ENCODE measurements at regions not wholly inside any gene's neighbourhood (a gene's known extent, or its start where the extent isn't known, plus 50 kb on each side); places are given as distances from the start of the nearest gene placed in this dataset.

GRCh38 chr22:27695925-27696324 is 105.6 kb downstream of the MN1 start:
- TF ChIP-seq EZH2 (IDR thresholded peaks at IDR 0.05; ENCODE audit: low read length) (no peak), CTCF (optimal IDR thresholded peaks at IDR 0.05 in 1 of 3, IDR thresholded peaks at IDR 0.05 in 1 of 3, conservative IDR thresholded peaks at IDR 0.05 in 1 of 3; ENCODE audit: extremely low read depth in 1 of 3, insufficient read depth in 2 of 3, low read length in 3 of 3) (no peak)

Data from keratinocyte (primary cell).